ENCODE measurements at regions not wholly inside any gene's neighbourhood (a gene's known extent, or its start where the extent isn't known, plus 50 kb on each side); places are given as distances from the start of the nearest gene placed in this dataset.

- peaks cover 17% of the 10 kb centered on the region for H3K36me3 Mint-ChIP-seq
- H3K27me3 Mint-ChIP-seq (ENCODE audit: low read depth in 2 of 2), result no peaks in the 10 kb centered on the region
- ATAC-seq (no peak), DNase-seq (no peak)
- Histone ChIP-seq H3K4me1 (ENCODE audit: control insufficient read depth, insufficient read depth, low read length) (no peaks in the 10 kb centered on the region), H3K27me3 (ENCODE audit: control insufficient read depth, insufficient read depth, low read length) (no peaks in the 10 kb centered on the region), H3K27ac (ENCODE audit: low read length) (no peak overlapping the region), H3K4me3 (ENCODE audit: low read length) (no peak overlapping the region), H3K36me3 (ENCODE audit: control insufficient read depth, insufficient read depth, low read length) (no peaks in the 10 kb centered on the region), H3K9me3 (ENCODE audit: control insufficient read depth, insufficient read depth, low read length) (peaks cover 4% of the 10 kb centered on the region)
- H3K4me3 Mint-ChIP-seq, result no peak overlapping the region
- H3K4me1 Mint-ChIP-seq, result no peaks in the 10 kb centered on the region
- no peak overlapping the region for H3K27ac Mint-ChIP-seq
- intact Hi-C loops (cut with micrococcal nuclease), result no loop called here
- 85% methylated on average over 1 of the region's 2 CpGs for WGBS (ENCODE audit: insufficient coverage)
- H3K9me3 Mint-ChIP-seq, result peaks cover 13 to 19% of the 10 kb centered on the region in 2 donors
- TF ChIP-seq CTCF (IDR thresholded peaks at IDR 0.05), result no peak
These were observed 742.0 kb upstream of the POU3F2 start for GRCh38 chr6:98092331-98092730.

- WGBS (ENCODE audit: insufficient coverage), result 85% methylated on average over 1 of the region's 4 CpGs
- Mint-ChIP-seq H3K27ac (no peak overlapping the region), H3K4me1 (no peaks in the 10 kb centered on the region), H3K27me3 (ENCODE audit: low read depth in 2 of 2) (no peaks in the 10 kb centered on the region), H3K9me3 (peaks cover 6 to 15% of the 10 kb centered on the region in 2 donors), H3K4me3 (no peak overlapping the region), H3K36me3 (peaks cover 2% of the 10 kb centered on the region)
- intact Hi-C loops (cut with micrococcal nuclease), result no loop called here
- ATAC-seq (no peak), DNase-seq (no peak)
- H3K27me3 ChIP-seq (ENCODE audit: control insufficient read depth, insufficient read depth, low read length), result no peaks in the 10 kb centered on the region
- TF ChIP-seq CTCF (IDR thresholded peaks at IDR 0.05), result no peak
- H3K4me1 ChIP-seq (ENCODE audit: control insufficient read depth, insufficient read depth, low read length), result no peaks in the 10 kb centered on the region
- H3K36me3 ChIP-seq (ENCODE audit: control insufficient read depth, insufficient read depth, low read length), result no peaks in the 10 kb centered on the region
- peaks cover 4% of the 10 kb centered on the region for H3K9me3 ChIP-seq (ENCODE audit: control insufficient read depth, insufficient read depth, low read length)
- H3K27ac ChIP-seq (ENCODE audit: low read length), result no peak overlapping the region
- H3K4me3 ChIP-seq (ENCODE audit: low read length), result no peak overlapping the region
These were observed 739.7 kb upstream of the POU3F2 start for GRCh38 chr6:98094696-98095095.

GRCh38 chr6:98107801-98108200, 726.6 kb upstream of the POU3F2 start:
- Mint-ChIP-seq H3K36me3 (peaks cover 8% of the 10 kb centered on the region), H3K9me3 (peaks cover 28 to 50% of the 10 kb centered on the region in 2 donors)

More at GRCh38 chr6:98107801-98108200, 726.6 kb upstream of the POU3F2 start:
- H3K27ac Mint-ChIP-seq, result no peak overlapping the region
- no peaks in the 10 kb centered on the region for H3K4me1 ChIP-seq (ENCODE audit: control insufficient read depth, insufficient read depth, low read length)
- no peaks in the 10 kb centered on the region for H3K27me3 Mint-ChIP-seq (ENCODE audit: low read depth in 2 of 2)
- intact Hi-C loops (cut with micrococcal nuclease), result no loop called here
- H3K36me3 ChIP-seq (ENCODE audit: control insufficient read depth, insufficient read depth, low read length), result no peaks in the 10 kb centered on the region
- no peak for TF ChIP-seq CTCF (IDR thresholded peaks at IDR 0.05)
- DNase-seq, result no peak
- no peaks in the 10 kb centered on the region for H3K4me1 Mint-ChIP-seq
- H3K27ac ChIP-seq (ENCODE audit: low read length), result no peak overlapping the region
- H3K9me3 ChIP-seq (ENCODE audit: control insufficient read depth, insufficient read depth, low read length), result peaks cover 7% of the 10 kb centered on the region
- no peak overlapping the region for H3K4me3 Mint-ChIP-seq
- no peak overlapping the region for H3K4me3 ChIP-seq (ENCODE audit: low read length)
- no peaks in the 10 kb centered on the region for H3K27me3 ChIP-seq (ENCODE audit: control insufficient read depth, insufficient read depth, low read length)
- ATAC-seq, result no peak

Data from natural killer cell (primary cell).